ENCODE measurements at regions not wholly inside any gene's neighbourhood (a gene's known extent, or its start where the extent isn't known, plus 50 kb on each side); places are given as distances from the start of the nearest gene placed in this dataset.

- Histone ChIP-seq H3K9me2 (ENCODE audit: low read depth, low read length) (no peaks in the 10 kb centered on the region), H3F3A (ENCODE audit: insufficient read depth, low read length) (no peaks in the 10 kb centered on the region), H4K20me1 (ENCODE audit: insufficient read depth, low read length) (no peaks in the 10 kb centered on the region), H3K36me3 (ENCODE audit: insufficient read depth, low read length) (no peaks in the 10 kb centered on the region), H3K79me2 (ENCODE audit: insufficient read depth, low read length) (no peaks in the 10 kb centered on the region), H3K27ac (ENCODE audit: low read depth, low read length, poor library complexity, severe bottlenecking) (no peak overlapping the region), H3K4me2 (ENCODE audit: low read length) (no peak overlapping the region), H3K4me1 (ENCODE audit: insufficient read depth, low read length, severe bottlenecking) (no peaks in the 10 kb centered on the region), H3K4me3 (ENCODE audit: low read depth, low read length, poor library complexity, severe bottlenecking) (no peak overlapping the region), H3K9me3 (ENCODE audit: low read length) (no peaks in the 10 kb centered on the region), H3K9ac (ENCODE audit: low read length) (no peak overlapping the region), H2AFZ (ENCODE audit: low read length) (no peak overlapping the region), H3K27me3 (ENCODE audit: insufficient read depth, low read length) (no peaks in the 10 kb centered on the region)
- TF ChIP-seq CTCF (IDR thresholded peaks at IDR 0.05; ENCODE audit: low read length) (no peak), EZH2 (IDR thresholded peaks at IDR 0.05; ENCODE audit: borderline replicate concordance, low read length) (no peak)
Measured at GRCh38 chr12:125372085-125372484, 306.9 kb downstream of the AACS start.

GRCh38 chr12:125373375-125373774 lies 308.1 kb downstream of the AACS start:
- H3K36me3 ChIP-seq (ENCODE audit: insufficient read depth, low read length): no peaks in the 10 kb centered on the region
- TF ChIP-seq CTCF (IDR thresholded peaks at IDR 0.05; ENCODE audit: low read length) (no peak), EZH2 (IDR thresholded peaks at IDR 0.05; ENCODE audit: borderline replicate concordance, low read length) (no peak)
- no peaks in the 10 kb centered on the region for H3K27me3 ChIP-seq (ENCODE audit: insufficient read depth, low read length)

GRCh38 chr12:125376422-125376821 lies 311.2 kb downstream of the AACS start:
- H3K36me3 ChIP-seq (ENCODE audit: insufficient read depth, low read length): no peaks in the 10 kb centered on the region
- no peaks in the 10 kb centered on the region for H4K20me1 ChIP-seq (ENCODE audit: insufficient read depth, low read length)
- no peak overlapping the region for H3K9ac ChIP-seq (ENCODE audit: low read length)
- no peak overlapping the region for H3K4me3 ChIP-seq (ENCODE audit: low read depth, low read length, poor library complexity, severe bottlenecking)
- no peaks in the 10 kb centered on the region for H3K4me1 ChIP-seq (ENCODE audit: insufficient read depth, low read length, severe bottlenecking)
- no peak for TF ChIP-seq EZH2 (IDR thresholded peaks at IDR 0.05; ENCODE audit: borderline replicate concordance, low read length)
- TF ChIP-seq CTCF (IDR thresholded peaks at IDR 0.05; ENCODE audit: low read length): no peak
- H3K27ac ChIP-seq (ENCODE audit: low read depth, low read length, poor library complexity, severe bottlenecking): no peak overlapping the region
- no peak overlapping the region for H3K4me2 ChIP-seq (ENCODE audit: low read length)
- H3K9me3 ChIP-seq (ENCODE audit: low read length): no peaks in the 10 kb centered on the region
- no peak overlapping the region for H2AFZ ChIP-seq (ENCODE audit: low read length)
- no peaks in the 10 kb centered on the region for H3K79me2 ChIP-seq (ENCODE audit: insufficient read depth, low read length)
- no peaks in the 10 kb centered on the region for H3F3A ChIP-seq (ENCODE audit: insufficient read depth, low read length)
- no peaks in the 10 kb centered on the region for H3K27me3 ChIP-seq (ENCODE audit: insufficient read depth, low read length)
- no peaks in the 10 kb centered on the region for H3K9me2 ChIP-seq (ENCODE audit: low read depth, low read length)

More at GRCh38 chr12:125373375-125373774, 308.1 kb downstream of the AACS start:
- Histone ChIP-seq H3K4me2 (ENCODE audit: low read length) (no peak overlapping the region), H3K79me2 (ENCODE audit: insufficient read depth, low read length) (no peaks in the 10 kb centered on the region), H4K20me1 (ENCODE audit: insufficient read depth, low read length) (no peaks in the 10 kb centered on the region), H3K9ac (ENCODE audit: low read length) (no peak overlapping the region), H3K9me3 (ENCODE audit: low read length) (no peaks in the 10 kb centered on the region), H3K9me2 (ENCODE audit: low read depth, low read length) (no peaks in the 10 kb centered on the region), H2AFZ (ENCODE audit: low read length) (no peak overlapping the region), H3K4me3 (ENCODE audit: low read depth, low read length, poor library complexity, severe bottlenecking) (no peak overlapping the region), H3K27ac (ENCODE audit: low read depth, low read length, poor library complexity, severe bottlenecking) (no peak overlapping the region), H3K4me1 (ENCODE audit: insufficient read depth, low read length, severe bottlenecking) (no peaks in the 10 kb centered on the region), H3F3A (ENCODE audit: insufficient read depth, low read length) (no peaks in the 10 kb centered on the region)
